NCI-H2227 (cell line): ENCODE measurements at regions not wholly inside any gene's neighbourhood (a gene's known extent, or its start where the extent isn't known, plus 50 kb on each side); places are given as distances from the start of the nearest gene placed in this dataset.

Experiments
- DNase-seq: peaks from one replicate; lab custom pipeline; 2025; ENCODE audit not compliant: unreplicated experiment; lab: John Stamatoyannopoulos, UW

GRCh38 chr2:238576674-238577073, 149.9 kb downstream of the ASB1 start:
- no peak for DNase-seq

- no peak for DNase-seq
These were observed 151.5 kb downstream of the ASB1 start for GRCh38 chr2:238578256-238578655.

- no peak for DNase-seq
These were observed 153.8 kb downstream of the ASB1 start for GRCh38 chr2:238580486-238580885.

GRCh38 chr2:238581126-238581525, 154.4 kb downstream of the ASB1 start:
- no peak for DNase-seq

- no peak for DNase-seq
These were observed 155.4 kb downstream of the ASB1 start for GRCh38 chr2:238582159-238582558.

- no peak for DNase-seq
These were observed 157.9 kb downstream of the ASB1 start for GRCh38 chr2:238584617-238585016.

- no peak for DNase-seq
These were observed 159.4 kb downstream of the ASB1 start for GRCh38 chr2:238585836-238586821.

GRCh38 chr2:238586931-238587775, 160.4 kb downstream of the ASB1 start:
- DNase-seq = no peak

GRCh38 chr2:238587776-238588660, 161.3 kb downstream of the ASB1 start:
- no peak for DNase-seq

GRCh38 chr2:238589591-238590460, 163.1 kb downstream of the ASB1 start:
- no peak for DNase-seq

- no peak for DNase-seq
These were observed 165.0 kb downstream of the ASB1 start for GRCh38 chr2:238591732-238592131.

- no peak for DNase-seq
These were observed 166.5 kb downstream of the ASB1 start for GRCh38 chr2:238593236-238593635.

- no peak for DNase-seq
These were observed 167.0 kb downstream of the ASB1 start for GRCh38 chr2:238593678-238594077.

GRCh38 chr2:238594796-238595749, 168.3 kb downstream of the ASB1 start:
- no peak for DNase-seq

GRCh38 chr2:238595750-238596570, 169.2 kb downstream of the ASB1 start:
- no peak for DNase-seq

- DNase-seq = no peak
These were observed 170.1 kb downstream of the ASB1 start for GRCh38 chr2:238596571-238597551.
